ENCODE measurements at regions not wholly inside any gene's neighbourhood (a gene's known extent, or its start where the extent isn't known, plus 50 kb on each side); places are given as distances from the start of the nearest gene placed in this dataset.

GRCh38 chr5:5885782-5886181 lies 463.3 kb downstream of the ICE1 start:
- Histone ChIP-seq H3K9me3 (no peaks in the 10 kb centered on the region), H3K4me1 (no peaks in the 10 kb centered on the region), H3K36me3 (no peaks in the 10 kb centered on the region), H3K27me3 (no peaks in the 10 kb centered on the region), H3K27ac (no peak overlapping the region), H3K4me3 (no peak overlapping the region)
- WGBS, 2 donors (ENCODE audit: low coverage in 1 of 2), result 79% methylated on average over 8 of the region's 8 CpGs; no CpG with 5 or more reads in 1 of the 2 donors
- in situ Hi-C loops (cut with MboI; ENCODE audit: low pct_ligation_motif_present in 1 of 4, low pct_unique_long_range_greater_than_20kb in 1 of 4, low sequenced_read_pairs in 3 of 4), result loop anchor here in 1 of 4 donors (10.0 kb wide), 1 partner anchor 381 kb away; no protein-coding TSS in a partner anchor
- no peak for TF ChIP-seq CTCF (IDR thresholded peaks at IDR 0.05)
- TF ChIP-seq POLR2AphosphoS5 (IDR thresholded peaks at IDR 0.05), result no peak
- no peak for TF ChIP-seq EP300 (IDR thresholded peaks at IDR 0.05; ENCODE audit: low read depth)
- no peak for TF ChIP-seq POLR2A (IDR thresholded peaks at IDR 0.05)
- intact Hi-C loops (cut with DNase I; ENCODE audit: low total_unique reads), result no loop called here
- no peak for DNase-seq

DNA sequence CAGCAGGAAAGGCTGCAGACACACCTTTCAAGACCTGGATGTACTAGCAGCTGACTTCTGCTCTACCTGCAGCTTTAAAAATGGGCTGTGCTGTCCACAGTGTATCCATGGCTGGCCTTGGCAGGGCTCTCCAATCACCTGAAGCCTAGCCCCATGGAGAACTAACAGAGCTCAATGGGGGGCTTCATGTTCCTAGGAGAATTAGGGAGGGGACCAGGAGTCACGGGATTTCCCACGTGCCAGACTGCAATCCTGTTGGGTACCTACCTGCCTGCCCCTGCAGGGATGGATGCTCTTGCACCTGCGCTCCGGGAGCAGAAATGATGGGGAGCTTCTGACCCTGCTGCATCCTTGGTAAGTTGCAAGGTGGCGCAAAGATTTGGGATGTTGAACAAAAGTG lies 462.1 kb downstream of the ICE1 start:
- DNase-seq, result no peak
- Histone ChIP-seq H3K27me3 (no peaks in the 10 kb centered on the region), H3K9me3 (no peaks in the 10 kb centered on the region), H3K4me3 (no peak overlapping the region), H3K27ac (no peak overlapping the region), H3K4me1 (no peaks in the 10 kb centered on the region), H3K36me3 (no peaks in the 10 kb centered on the region)
- in situ Hi-C loops (cut with MboI; ENCODE audit: low pct_ligation_motif_present in 1 of 4, low pct_unique_long_range_greater_than_20kb in 1 of 4, low sequenced_read_pairs in 3 of 4), result loop anchor here in 1 of 4 donors (10.0 kb wide), 1 partner anchor 380 kb away; no protein-coding TSS in a partner anchor
- TF ChIP-seq CTCF (IDR thresholded peaks at IDR 0.05) (no peak), EP300 (IDR thresholded peaks at IDR 0.05; ENCODE audit: low read depth) (no peak), POLR2A (IDR thresholded peaks at IDR 0.05) (no peak), POLR2AphosphoS5 (IDR thresholded peaks at IDR 0.05) (no peak)
- WGBS, 2 donors (ENCODE audit: low coverage in 1 of 2), result 85% methylated on average over 5 of the region's 5 CpGs; no CpG with 5 or more reads in 1 of the 2 donors
- intact Hi-C loops (cut with DNase I; ENCODE audit: low total_unique reads), result no loop called here

DNA sequence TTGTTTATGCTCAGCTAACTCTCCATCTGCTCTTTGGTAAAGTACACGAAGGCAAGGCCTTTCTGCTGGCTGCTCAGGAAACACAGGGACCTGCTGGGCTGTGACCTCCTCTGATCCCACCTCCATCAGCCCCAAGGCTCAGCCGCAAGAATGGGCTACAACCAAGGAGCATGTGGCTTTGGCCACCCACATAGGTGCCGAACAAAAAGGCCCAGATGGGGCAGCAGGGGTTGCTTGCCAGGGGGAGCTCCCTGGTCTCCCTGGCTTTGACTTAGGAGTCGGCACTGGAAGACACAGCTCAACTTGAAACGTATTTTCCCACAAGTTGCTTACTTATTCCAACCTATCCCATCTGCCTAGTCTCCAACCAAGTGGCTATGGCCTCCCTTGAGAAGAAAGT lies 461.1 kb downstream of the ICE1 start:
- no peak overlapping the region for H3K4me3 ChIP-seq
- intact Hi-C loops (cut with DNase I; ENCODE audit: low total_unique reads) (no loop called here), in situ Hi-C loops (cut with MboI; ENCODE audit: low pct_ligation_motif_present in 1 of 4, low pct_unique_long_range_greater_than_20kb in 1 of 4, low sequenced_read_pairs in 3 of 4) (loop anchor here in 1 of 4 donors (10.0 kb wide), 1 partner anchor 379 kb away; no protein-coding TSS in a partner anchor)
- no peak for DNase-seq
- H3K36me3 ChIP-seq, result no peaks in the 10 kb centered on the region
- no peaks in the 10 kb centered on the region for H3K9me3 ChIP-seq
- H3K27me3 ChIP-seq, result no peaks in the 10 kb centered on the region
- TF ChIP-seq CTCF (IDR thresholded peaks at IDR 0.05) (no peak), EP300 (IDR thresholded peaks at IDR 0.05; ENCODE audit: low read depth) (no peak), POLR2A (IDR thresholded peaks at IDR 0.05) (no peak), POLR2AphosphoS5 (IDR thresholded peaks at IDR 0.05) (no peak)
- H3K27ac ChIP-seq, result no peak overlapping the region
- 71% methylated on average over 5 of the region's 5 CpGs; no CpG with 5 or more reads in 1 of the 2 donors for WGBS, 2 donors (ENCODE audit: low coverage in 1 of 2)
- H3K4me1 ChIP-seq, result no peaks in the 10 kb centered on the region

DNA sequence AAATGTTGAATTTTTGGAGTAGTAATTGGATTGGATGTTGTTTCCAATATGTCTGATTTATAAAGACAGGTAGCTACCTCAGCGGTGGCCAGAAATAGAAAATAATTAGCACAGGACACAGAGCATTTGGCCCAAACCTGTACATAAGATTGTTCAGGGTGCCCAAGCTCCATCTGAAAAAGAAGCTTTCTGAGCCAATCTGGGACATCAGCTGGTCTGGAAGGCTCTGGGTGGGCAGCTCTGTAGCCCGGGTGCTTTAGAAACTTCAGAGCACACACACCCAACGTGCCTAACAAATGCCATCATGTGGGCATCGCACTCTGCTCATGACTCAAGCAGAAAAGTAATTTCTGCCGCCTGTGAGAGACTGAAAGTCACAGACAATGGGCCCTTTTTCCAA lies 460.7 kb downstream of the ICE1 start:
- no peaks in the 10 kb centered on the region for H3K9me3 ChIP-seq
- in situ Hi-C loops (cut with MboI; ENCODE audit: low pct_ligation_motif_present in 1 of 4, low pct_unique_long_range_greater_than_20kb in 1 of 4, low sequenced_read_pairs in 3 of 4), result loop anchor here in 1 of 4 donors (10.0 kb wide), 1 partner anchor 378 kb away; no protein-coding TSS in a partner anchor
- no peaks in the 10 kb centered on the region for H3K27me3 ChIP-seq
- no peaks in the 10 kb centered on the region for H3K36me3 ChIP-seq
- no peak for DNase-seq
- H3K27ac ChIP-seq, result no peak overlapping the region
- no peaks in the 10 kb centered on the region for H3K4me1 ChIP-seq
- TF ChIP-seq CTCF (IDR thresholded peaks at IDR 0.05) (no peak), POLR2AphosphoS5 (IDR thresholded peaks at IDR 0.05) (no peak), POLR2A (IDR thresholded peaks at IDR 0.05) (no peak), EP300 (IDR thresholded peaks at IDR 0.05; ENCODE audit: low read depth) (no peak)
- WGBS, 2 donors (ENCODE audit: low coverage in 1 of 2), result 67 to 74% methylated on average over 5 of the region's 5 CpGs
- intact Hi-C loops (cut with DNase I; ENCODE audit: low total_unique reads), result no loop called here
- no peak overlapping the region for H3K4me3 ChIP-seq

Data from transverse colon (tissue), 4 donors.